ENCODE measurements at regions not wholly inside any gene's neighbourhood (a gene's known extent, or its start where the extent isn't known, plus 50 kb on each side); places are given as distances from the start of the nearest gene placed in this dataset.

DNA sequence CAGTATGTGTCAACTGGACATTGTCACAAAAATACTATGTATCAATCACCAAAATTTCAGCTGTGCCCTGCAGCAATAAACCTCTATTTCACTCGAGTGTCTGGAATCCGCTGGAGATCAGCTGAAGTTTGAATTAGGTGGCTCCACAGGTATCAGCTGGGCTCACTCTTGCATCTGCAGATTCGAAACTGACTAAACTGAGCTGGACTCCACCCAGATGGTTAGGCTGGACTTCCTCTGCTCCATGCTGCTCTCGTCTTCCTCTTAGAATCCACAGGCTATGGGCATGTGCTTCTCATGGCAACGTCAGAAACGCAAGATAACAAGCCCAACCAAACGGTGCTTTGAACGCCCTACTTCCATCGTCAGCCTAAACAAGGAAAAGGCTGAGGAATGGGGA is 565.3 kb upstream of the ROBO2 start:
- TF ChIP-seq CEBPB (IDR thresholded peaks at IDR 0.05) = no peak
- TF ChIP-seq, protein P1, sequence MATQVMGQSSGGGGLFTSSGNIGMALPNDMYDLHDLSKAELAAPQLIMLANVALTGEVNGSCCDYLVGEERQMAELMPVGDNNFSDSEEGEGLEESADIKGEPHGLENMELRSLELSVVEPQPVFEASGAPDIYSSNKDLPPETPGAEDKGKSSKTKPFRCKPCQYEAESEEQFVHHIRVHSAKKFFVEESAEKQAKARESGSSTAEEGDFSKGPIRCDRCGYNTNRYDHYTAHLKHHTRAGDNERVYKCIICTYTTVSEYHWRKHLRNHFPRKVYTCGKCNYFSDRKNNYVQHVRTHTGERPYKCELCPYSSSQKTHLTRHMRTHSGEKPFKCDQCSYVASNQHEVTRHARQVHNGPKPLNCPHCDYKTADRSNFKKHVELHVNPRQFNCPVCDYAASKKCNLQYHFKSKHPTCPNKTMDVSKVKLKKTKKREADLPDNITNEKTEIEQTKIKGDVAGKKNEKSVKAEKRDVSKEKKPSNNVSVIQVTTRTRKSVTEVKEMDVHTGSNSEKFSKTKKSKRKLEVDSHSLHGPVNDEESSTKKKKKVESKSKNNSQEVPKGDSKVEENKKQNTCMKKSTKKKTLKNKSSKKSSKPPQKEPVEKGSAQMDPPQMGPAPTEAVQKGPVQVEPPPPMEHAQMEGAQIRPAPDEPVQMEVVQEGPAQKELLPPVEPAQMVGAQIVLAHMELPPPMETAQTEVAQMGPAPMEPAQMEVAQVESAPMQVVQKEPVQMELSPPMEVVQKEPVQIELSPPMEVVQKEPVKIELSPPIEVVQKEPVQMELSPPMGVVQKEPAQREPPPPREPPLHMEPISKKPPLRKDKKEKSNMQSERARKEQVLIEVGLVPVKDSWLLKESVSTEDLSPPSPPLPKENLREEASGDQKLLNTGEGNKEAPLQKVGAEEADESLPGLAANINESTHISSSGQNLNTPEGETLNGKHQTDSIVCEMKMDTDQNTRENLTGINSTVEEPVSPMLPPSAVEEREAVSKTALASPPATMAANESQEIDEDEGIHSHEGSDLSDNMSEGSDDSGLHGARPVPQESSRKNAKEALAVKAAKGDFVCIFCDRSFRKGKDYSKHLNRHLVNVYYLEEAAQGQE (IDR thresholded peaks at IDR 0.05; ENCODE audit: low read depth) = no peak
- TF ChIP-seq, protein P2, sequence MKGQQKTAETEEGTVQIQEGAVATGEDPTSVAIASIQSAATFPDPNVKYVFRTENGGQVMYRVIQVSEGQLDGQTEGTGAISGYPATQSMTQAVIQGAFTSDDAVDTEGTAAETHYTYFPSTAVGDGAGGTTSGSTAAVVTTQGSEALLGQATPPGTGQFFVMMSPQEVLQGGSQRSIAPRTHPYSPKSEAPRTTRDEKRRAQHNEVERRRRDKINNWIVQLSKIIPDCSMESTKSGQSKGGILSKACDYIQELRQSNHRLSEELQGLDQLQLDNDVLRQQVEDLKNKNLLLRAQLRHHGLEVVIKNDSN (IDR thresholded peaks at IDR 0.05) = no peak
- TF ChIP-seq NFIC (IDR thresholded peaks at IDR 0.05) = no peak
- TF ChIP-seq TAF1 (IDR thresholded peaks at IDR 0.05; ENCODE audit: low read depth) = no peak
- no peak for TF ChIP-seq EP300 (IDR thresholded peaks at IDR 0.05; ENCODE audit: borderline replicate concordance)
- no peak for TF ChIP-seq CREB1 (IDR thresholded peaks at IDR 0.05; ENCODE audit: low read depth)
- no peak for TF ChIP-seq RAD21 (IDR thresholded peaks at IDR 0.05; ENCODE audit: low read depth)
- TF ChIP-seq, protein P3, sequence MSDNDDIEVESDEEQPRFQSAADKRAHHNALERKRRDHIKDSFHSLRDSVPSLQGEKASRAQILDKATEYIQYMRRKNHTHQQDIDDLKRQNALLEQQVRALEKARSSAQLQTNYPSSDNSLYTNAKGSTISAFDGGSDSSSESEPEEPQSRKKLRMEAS (IDR thresholded peaks at IDR 0.05) = no peak
- TF ChIP-seq TEAD4 (IDR thresholded peaks at IDR 0.05) = no peak
- no peak for TF ChIP-seq YY1 (IDR thresholded peaks at IDR 0.05; ENCODE audit: low read depth)
- TF ChIP-seq EGR1 (IDR thresholded peaks at IDR 0.05) = no peak
- no peak for TF ChIP-seq FOXM1 (IDR thresholded peaks at IDR 0.05; ENCODE audit: borderline replicate concordance, low read depth)
